WTC11 (cell line): ENCODE measurements at regions not wholly inside any gene's neighbourhood (a gene's known extent, or its start where the extent isn't known, plus 50 kb on each side); places are given as distances from the start of the nearest gene placed in this dataset.

Experiments
- ATAC-seq: fragments of 200-7000 bp; cut with Tn5 transposase; 2 replicates; pipeline ENCODE4 v1.10.0; 2021; ENCODE audit warnings: mild to moderate bottlenecking, moderate library complexity
- CTCF ChIA-PET: fragments of 300-600 bp; sonication (Branson Sonifier 250); formaldehyde crosslinking; loops from one replicate; lab custom pipeline; 2021; ENCODE audit warnings: antibody characterized with exemption; lab: Charles Lee
- POLR2A ChIA-PET: fragments of 350-600 bp; sonication (Branson Sonifier 250); formaldehyde crosslinking; loops from one replicate; lab custom pipeline; 2021; ENCODE audit warnings: antibody characterized with exemption; lab: Charles Lee
- DNase-seq: peaks from one replicate; pipeline ENCODE4 v3.0.0; 2021; ENCODE audit warnings: low spot score
- H3K27ac Mint-ChIP-seq: 2 replicates; pipeline ENCODE4 v1.8.0; 2021; ENCODE audit warnings: mixed read lengths
- H3K27me3 Mint-ChIP-seq: 2 replicates; pipeline ENCODE4 v1.8.0; 2021; ENCODE audit warnings: low read depth, mild to moderate bottlenecking, moderate library complexity, mixed read lengths
- H3K36me3 Mint-ChIP-seq: 2 replicates; pipeline ENCODE4 v1.8.0; 2021; ENCODE audit warnings: mixed read lengths
- H3K4me1 Mint-ChIP-seq: 2 replicates; pipeline ENCODE4 v1.8.0; 2022; ENCODE audit warnings: mixed read lengths
- H3K4me3 Mint-ChIP-seq: 2 replicates; pipeline ENCODE4 v1.8.0; 2021; ENCODE audit warnings: mild to moderate bottlenecking, moderate library complexity, mixed read lengths
- H3K9me3 Mint-ChIP-seq: 2 replicates; pipeline ENCODE4 v1.8.0; 2021; ENCODE audit warnings: mixed read lengths
- CBFB ChIP-seq: sonication (generic); formaldehyde crosslinking; IDR thresholded peaks from 2 replicates; pipeline ENCODE4 v1.8.1; 2022; ENCODE audit warnings: mild to moderate bottlenecking, low read depth, missing genetic modification reagents
- CREM ChIP-seq: sonication (generic); formaldehyde crosslinking; IDR thresholded peaks from 2 replicates; pipeline ENCODE4 v1.8.1; 2022; ENCODE audit warnings: mild to moderate bottlenecking, missing genetic modification reagents, moderate library complexity
- EMX1 ChIP-seq: fragments of 250-450 bp; sonication (Bioruptor Pico); IDR thresholded peaks from 2 replicates; pipeline ENCODE4 v1.8.0; 2021; ENCODE audit warnings: mild to moderate bottlenecking
- FOXK1 ChIP-seq: sonication (generic); formaldehyde crosslinking; IDR thresholded peaks from 2 replicates; pipeline ENCODE4 v1.8.0; 2022; ENCODE audit warnings: mild to moderate bottlenecking, moderate library complexity, missing genetic modification reagents
- NFYB ChIP-seq: sonication (generic); formaldehyde crosslinking; conservative IDR thresholded peaks from 2 replicates; pipeline ENCODE4 v1.8.0; 2022; ENCODE audit warnings: low read depth, missing genetic modification reagents
- RORB ChIP-seq: fragments of 250-450 bp; sonication (Bioruptor Pico); IDR thresholded peaks from 2 replicates; pipeline ENCODE4 v1.9.0; 2021; ENCODE audit warnings: mild to moderate bottlenecking
- TCF7 ChIP-seq: sonication (generic); formaldehyde crosslinking; IDR thresholded peaks from 2 replicates; pipeline ENCODE4 v1.8.0; 2022; ENCODE audit warnings: mild to moderate bottlenecking, low read depth, missing genetic modification reagents, moderate library complexity
- ZNF396 ChIP-seq: fragments of 250-450 bp; sonication (Bioruptor Pico); IDR thresholded peaks from 2 replicates; pipeline ENCODE4 v1.8.0; 2021; ENCODE audit warnings: mild to moderate bottlenecking, moderate library complexity, borderline replicate concordance
- TF ChIP-seq, protein P1 (sequence below): fragments of 250-450 bp; sonication (Bioruptor Pico); IDR thresholded peaks from 2 replicates; pipeline ENCODE4 v1.9.0; 2021; ENCODE audit warnings: mild to moderate bottlenecking
- TF ChIP-seq, protein P2 (sequence below): sonication (generic); formaldehyde crosslinking; IDR thresholded peaks from 2 replicates; pipeline ENCODE4 v1.8.1; 2023; ENCODE audit warnings: mild to moderate bottlenecking, missing genetic modification reagents, borderline replicate concordance
- TF ChIP-seq, protein P3 (sequence below): sonication (generic); formaldehyde crosslinking; IDR thresholded peaks from 2 replicates; pipeline ENCODE4 v1.8.0; 2022; ENCODE audit warnings: mild to moderate bottlenecking, missing genetic modification reagents
- TF ChIP-seq, protein P4 (sequence below): fragments of 250-450 bp; sonication (Bioruptor Pico); IDR thresholded peaks from 2 replicates; pipeline ENCODE4 v1.8.0; 2021; ENCODE audit warnings: mild to moderate bottlenecking
- TF ChIP-seq, protein P5 (sequence below): sonication (generic); formaldehyde crosslinking; conservative IDR thresholded peaks from 2 replicates; pipeline ENCODE4 v1.8.1; 2022; ENCODE audit warnings: mild to moderate bottlenecking, missing genetic modification reagents
- TF ChIP-seq, protein P6 (sequence below): sonication (generic); formaldehyde crosslinking; IDR thresholded peaks from 2 replicates; pipeline ENCODE4 v1.8.1; 2022; ENCODE audit warnings: missing genetic modification reagents, borderline replicate concordance

DNA sequence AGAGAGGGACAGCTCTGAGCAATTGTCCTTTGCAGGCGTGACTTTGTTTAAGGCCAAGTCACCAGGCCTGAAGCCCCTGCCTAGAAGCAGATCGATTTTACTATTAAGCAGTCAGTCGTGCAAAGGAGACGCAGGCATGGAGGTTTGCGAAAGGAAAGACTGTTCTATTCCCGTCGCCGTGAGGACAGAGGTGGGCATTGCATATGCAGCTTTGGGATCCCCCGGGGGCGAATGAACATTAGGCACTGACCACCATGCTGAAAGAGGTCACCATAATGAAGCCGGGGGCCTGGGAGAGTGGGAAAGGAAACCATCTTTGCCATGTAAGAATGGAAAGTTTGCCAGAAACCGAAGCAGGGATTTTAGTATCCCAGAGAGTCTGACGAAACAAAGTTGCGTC is 231.6 kb downstream of the BCL11A start (continued):
- TF ChIP-seq, protein P1, sequence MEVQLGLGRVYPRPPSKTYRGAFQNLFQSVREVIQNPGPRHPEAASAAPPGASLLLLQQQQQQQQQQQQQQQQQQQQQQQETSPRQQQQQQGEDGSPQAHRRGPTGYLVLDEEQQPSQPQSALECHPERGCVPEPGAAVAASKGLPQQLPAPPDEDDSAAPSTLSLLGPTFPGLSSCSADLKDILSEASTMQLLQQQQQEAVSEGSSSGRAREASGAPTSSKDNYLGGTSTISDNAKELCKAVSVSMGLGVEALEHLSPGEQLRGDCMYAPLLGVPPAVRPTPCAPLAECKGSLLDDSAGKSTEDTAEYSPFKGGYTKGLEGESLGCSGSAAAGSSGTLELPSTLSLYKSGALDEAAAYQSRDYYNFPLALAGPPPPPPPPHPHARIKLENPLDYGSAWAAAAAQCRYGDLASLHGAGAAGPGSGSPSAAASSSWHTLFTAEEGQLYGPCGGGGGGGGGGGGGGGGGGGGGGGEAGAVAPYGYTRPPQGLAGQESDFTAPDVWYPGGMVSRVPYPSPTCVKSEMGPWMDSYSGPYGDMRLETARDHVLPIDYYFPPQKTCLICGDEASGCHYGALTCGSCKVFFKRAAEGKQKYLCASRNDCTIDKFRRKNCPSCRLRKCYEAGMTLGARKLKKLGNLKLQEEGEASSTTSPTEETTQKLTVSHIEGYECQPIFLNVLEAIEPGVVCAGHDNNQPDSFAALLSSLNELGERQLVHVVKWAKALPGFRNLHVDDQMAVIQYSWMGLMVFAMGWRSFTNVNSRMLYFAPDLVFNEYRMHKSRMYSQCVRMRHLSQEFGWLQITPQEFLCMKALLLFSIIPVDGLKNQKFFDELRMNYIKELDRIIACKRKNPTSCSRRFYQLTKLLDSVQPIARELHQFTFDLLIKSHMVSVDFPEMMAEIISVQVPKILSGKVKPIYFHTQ (CRISPR knock-in tag): no peak

DNA sequence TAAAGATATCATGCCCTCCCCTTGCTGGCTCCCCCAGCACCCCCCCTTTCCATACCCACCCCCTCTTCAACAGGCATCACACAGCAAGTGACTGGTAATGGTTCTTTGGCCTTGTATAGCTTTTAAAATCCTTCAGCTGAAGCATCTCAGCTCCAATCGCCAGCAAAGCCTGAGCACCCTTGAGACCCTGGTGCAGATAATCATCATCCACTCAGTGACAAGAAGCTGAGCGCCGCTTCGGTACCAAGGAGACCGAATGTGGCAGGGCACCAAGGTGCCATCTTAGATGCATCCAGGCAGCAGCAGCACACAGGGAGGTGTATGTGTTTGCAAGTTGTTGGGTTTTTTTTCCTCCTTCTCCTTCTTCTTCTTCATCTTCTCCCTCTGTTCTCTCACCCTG is 232.7 kb downstream of the BCL11A start:
- no peak overlapping the region for H3K27ac Mint-ChIP-seq
- H3K36me3 Mint-ChIP-seq: no peaks in the 10 kb centered on the region
- peaks cover 3% of the 10 kb centered on the region for H3K9me3 Mint-ChIP-seq
- ChIA-PET CTCF (interaction anchor here (0.5 kb wide), 1 partner anchor 88 kb away, joined by 5 read pairs; no protein-coding TSS in a partner anchor), POLR2A (no interaction called here)
- ATAC-seq: no peak
- TF ChIP-seq CREM (CRISPR knock-in tag) (no peak), NFYB (CRISPR knock-in tag) (no peak), RORB (CRISPR knock-in tag) (no peak), ZNF396 (CRISPR knock-in tag) (no peak), TCF7 (CRISPR knock-in tag) (no peak), CBFB (CRISPR knock-in tag) (no peak)
- TF ChIP-seq, protein P2, sequence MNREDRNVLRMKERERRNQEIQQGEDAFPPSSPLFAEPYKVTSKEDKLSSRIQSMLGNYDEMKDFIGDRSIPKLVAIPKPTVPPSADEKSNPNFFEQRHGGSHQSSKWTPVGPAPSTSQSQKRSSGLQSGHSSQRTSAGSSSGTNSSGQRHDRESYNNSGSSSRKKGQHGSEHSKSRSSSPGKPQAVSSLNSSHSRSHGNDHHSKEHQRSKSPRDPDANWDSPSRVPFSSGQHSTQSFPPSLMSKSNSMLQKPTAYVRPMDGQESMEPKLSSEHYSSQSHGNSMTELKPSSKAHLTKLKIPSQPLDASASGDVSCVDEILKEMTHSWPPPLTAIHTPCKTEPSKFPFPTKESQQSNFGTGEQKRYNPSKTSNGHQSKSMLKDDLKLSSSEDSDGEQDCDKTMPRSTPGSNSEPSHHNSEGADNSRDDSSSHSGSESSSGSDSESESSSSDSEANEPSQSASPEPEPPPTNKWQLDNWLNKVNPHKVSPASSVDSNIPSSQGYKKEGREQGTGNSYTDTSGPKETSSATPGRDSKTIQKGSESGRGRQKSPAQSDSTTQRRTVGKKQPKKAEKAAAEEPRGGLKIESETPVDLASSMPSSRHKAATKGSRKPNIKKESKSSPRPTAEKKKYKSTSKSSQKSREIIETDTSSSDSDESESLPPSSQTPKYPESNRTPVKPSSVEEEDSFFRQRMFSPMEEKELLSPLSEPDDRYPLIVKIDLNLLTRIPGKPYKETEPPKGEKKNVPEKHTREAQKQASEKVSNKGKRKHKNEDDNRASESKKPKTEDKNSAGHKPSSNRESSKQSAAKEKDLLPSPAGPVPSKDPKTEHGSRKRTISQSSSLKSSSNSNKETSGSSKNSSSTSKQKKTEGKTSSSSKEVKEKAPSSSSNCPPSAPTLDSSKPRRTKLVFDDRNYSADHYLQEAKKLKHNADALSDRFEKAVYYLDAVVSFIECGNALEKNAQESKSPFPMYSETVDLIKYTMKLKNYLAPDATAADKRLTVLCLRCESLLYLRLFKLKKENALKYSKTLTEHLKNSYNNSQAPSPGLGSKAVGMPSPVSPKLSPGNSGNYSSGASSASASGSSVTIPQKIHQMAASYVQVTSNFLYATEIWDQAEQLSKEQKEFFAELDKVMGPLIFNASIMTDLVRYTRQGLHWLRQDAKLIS (CRISPR knock-in tag): no peak
- TF ChIP-seq, protein P3, sequence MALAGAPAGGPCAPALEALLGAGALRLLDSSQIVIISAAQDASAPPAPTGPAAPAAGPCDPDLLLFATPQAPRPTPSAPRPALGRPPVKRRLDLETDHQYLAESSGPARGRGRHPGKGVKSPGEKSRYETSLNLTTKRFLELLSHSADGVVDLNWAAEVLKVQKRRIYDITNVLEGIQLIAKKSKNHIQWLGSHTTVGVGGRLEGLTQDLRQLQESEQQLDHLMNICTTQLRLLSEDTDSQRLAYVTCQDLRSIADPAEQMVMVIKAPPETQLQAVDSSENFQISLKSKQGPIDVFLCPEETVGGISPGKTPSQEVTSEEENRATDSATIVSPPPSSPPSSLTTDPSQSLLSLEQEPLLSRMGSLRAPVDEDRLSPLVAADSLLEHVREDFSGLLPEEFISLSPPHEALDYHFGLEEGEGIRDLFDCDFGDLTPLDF: no peak
- TF ChIP-seq, all 79 proteins: peak for 0
- DNase-seq: no peak
- H3K4me3 Mint-ChIP-seq: no peak overlapping the region
- H3K4me1 Mint-ChIP-seq: peaks cover 36% of the 10 kb centered on the region
- H3K27me3 Mint-ChIP-seq: no peaks in the 10 kb centered on the region; the same call in 1 of the 2 replicates

DNA sequence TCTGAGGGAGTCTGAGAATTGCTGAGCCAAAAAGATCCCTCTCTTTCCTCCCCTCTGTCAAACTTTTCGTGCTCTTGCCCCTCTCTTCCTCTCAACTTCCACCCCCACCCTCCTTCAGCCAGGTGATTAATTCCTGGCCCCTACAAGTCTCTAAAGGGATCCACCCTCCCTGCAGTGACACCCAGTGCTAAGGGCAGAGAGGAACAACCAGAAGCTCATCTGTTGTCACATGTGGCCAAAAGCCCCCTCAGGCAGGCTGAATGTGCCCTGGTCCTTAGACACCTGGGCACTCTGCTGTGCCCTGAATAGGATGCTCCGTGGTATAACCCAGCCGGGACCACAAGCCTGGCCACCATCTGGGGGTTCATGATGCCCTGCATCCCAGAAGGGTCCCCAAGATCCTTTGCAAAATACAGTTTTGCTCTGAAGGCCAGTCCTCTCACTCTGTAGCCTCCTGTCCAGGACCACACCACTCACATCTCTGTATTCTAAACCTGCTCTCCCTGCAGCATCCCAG is 234.4 kb downstream of the BCL11A start:
- no peaks in the 10 kb centered on the region; the same call in 1 of the 2 replicates for H3K27me3 Mint-ChIP-seq

More for the DNA sequence above, 234.4 kb downstream of the BCL11A start:
- TF ChIP-seq, protein P4, sequence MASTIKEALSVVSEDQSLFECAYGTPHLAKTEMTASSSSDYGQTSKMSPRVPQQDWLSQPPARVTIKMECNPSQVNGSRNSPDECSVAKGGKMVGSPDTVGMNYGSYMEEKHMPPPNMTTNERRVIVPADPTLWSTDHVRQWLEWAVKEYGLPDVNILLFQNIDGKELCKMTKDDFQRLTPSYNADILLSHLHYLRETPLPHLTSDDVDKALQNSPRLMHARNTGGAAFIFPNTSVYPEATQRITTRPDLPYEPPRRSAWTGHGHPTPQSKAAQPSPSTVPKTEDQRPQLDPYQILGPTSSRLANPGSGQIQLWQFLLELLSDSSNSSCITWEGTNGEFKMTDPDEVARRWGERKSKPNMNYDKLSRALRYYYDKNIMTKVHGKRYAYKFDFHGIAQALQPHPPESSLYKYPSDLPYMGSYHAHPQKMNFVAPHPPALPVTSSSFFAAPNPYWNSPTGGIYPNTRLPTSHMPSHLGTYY (CRISPR knock-in tag): no peak
- TF ChIP-seq FOXK1 (no peak), EMX1 (no peak)
- TF ChIP-seq, protein P5, sequence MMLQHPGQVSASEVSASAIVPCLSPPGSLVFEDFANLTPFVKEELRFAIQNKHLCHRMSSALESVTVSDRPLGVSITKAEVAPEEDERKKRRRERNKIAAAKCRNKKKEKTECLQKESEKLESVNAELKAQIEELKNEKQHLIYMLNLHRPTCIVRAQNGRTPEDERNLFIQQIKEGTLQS (CRISPR knock-in tag): no peak
- TF ChIP-seq, protein P6, sequence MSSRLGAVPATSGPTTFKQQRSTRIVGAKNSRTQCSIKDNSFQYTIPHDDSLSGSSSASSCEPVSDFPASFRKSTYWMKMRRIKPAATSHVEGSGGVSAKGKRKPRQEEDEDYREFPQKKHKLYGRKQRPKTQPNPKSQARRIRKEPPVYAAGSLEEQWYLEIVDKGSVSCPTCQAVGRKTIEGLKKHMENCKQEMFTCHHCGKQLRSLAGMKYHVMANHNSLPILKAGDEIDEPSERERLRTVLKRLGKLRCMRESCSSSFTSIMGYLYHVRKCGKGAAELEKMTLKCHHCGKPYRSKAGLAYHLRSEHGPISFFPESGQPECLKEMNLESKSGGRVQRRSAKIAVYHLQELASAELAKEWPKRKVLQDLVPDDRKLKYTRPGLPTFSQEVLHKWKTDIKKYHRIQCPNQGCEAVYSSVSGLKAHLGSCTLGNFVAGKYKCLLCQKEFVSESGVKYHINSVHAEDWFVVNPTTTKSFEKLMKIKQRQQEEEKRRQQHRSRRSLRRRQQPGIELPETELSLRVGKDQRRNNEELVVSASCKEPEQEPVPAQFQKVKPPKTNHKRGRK (CRISPR knock-in tag): no peak
- no peak overlapping the region for H3K27ac Mint-ChIP-seq
- CTCF ChIA-PET: interaction anchor here (0.8 to 1.0 kb wide), 3 partner anchors 12 to 387 kb away, joined by 3 read pairs; no protein-coding TSS in a partner anchor
- H3K4me3 Mint-ChIP-seq: no peak overlapping the region
- POLR2A ChIA-PET: no interaction called here
- peaks cover 36% of the 10 kb centered on the region for H3K4me1 Mint-ChIP-seq
- no peaks in the 10 kb centered on the region for H3K36me3 Mint-ChIP-seq
- peak; percentile 20; the same call in 1 of the 2 replicates for ATAC-seq
- no peak for DNase-seq
- no peaks in the 10 kb centered on the region for H3K9me3 Mint-ChIP-seq
